B cell (primary cell): ENCODE measurements at regions not wholly inside any gene's neighbourhood (a gene's known extent, or its start where the extent isn't known, plus 50 kb on each side); places are given as distances from the start of the nearest gene placed in this dataset.

Source experiments
- ATAC-seq: fragments of 200-7000 bp; cut with Tn5 transposase; one replicate; pipeline ENCODE4 v1.10.0; 2021; ENCODE audit warnings: low read depth, mild to moderate bottlenecking, moderate number of reproducible peaks, moderate library complexity
- CTCF ChIA-PET: fragments of 350-600 bp; sonication (Branson Sonifier 250); formaldehyde crosslinking; loops from one replicate; lab custom pipeline; 2021; ENCODE audit warnings: antibody characterized with exemption, inconsistent platforms; lab: Charles Lee
- POLR2A ChIA-PET: fragments of 350-600 bp; sonication (Branson Sonifier 250); formaldehyde crosslinking; loops from one replicate; lab custom pipeline; 2021; ENCODE audit warnings: antibody characterized with exemption; lab: Charles Lee
- DNase-seq: peaks from one replicate; pipeline ENCODE4 v3.0.0; 2013
- H2AFZ ChIP-seq: 2 replicates; pipeline ENCODE4 v1.6.1; 2012; ENCODE audit warnings: mild to moderate bottlenecking, low read depth, low read length; ENCODE audit not compliant: insufficient read depth, poor library complexity, severe bottlenecking
- H3K27ac ChIP-seq, 2 donors: 1 replicate in 1 of 2; 2 replicates in 1 of 2; pipeline ENCODE4 v1.5.1; 2012 to 2013; ENCODE audit warnings: low read length in 2 of 2, mild to moderate bottlenecking in 2 of 2, moderate library complexity in 1 of 2
- H3K27me3 ChIP-seq, 4 experiments: fragments of 200-600 bp in 1 of 4; sonication (generic) in 1 of 4; replicated peaks in 1 of 4; 1 replicate in 2 of 4; 2 replicates in 2 of 4; pipeline versions ENCODE4 v1.6.1 to v1.7.0; 2013 to 2016; ENCODE audit warnings: low read length in 3 of 4, mild to moderate bottlenecking in 2 of 4, mixed read lengths in 1 of 4, moderate library complexity in 1 of 4; ENCODE audit not compliant: insufficient read depth in 4 of 4, control insufficient read depth in 3 of 4; ENCODE audit errors: control extremely low read depth in 1 of 4
- H3K36me3 ChIP-seq, 2 experiments: replicated peaks in 1 of 2; 1 replicate in 1 of 2; 2 replicates in 1 of 2; pipeline versions ENCODE4 v1.6.1 to v1.7.1; 2013; ENCODE audit warnings: low read length in 1 of 2; ENCODE audit not compliant: insufficient read depth in 2 of 2, control insufficient read depth in 1 of 2; ENCODE audit errors: control extremely low read depth in 1 of 2, extremely low read depth in 1 of 2
- H3K4me1 ChIP-seq, 2 donors: fragments of 200-600 bp in 1 of 2; sonication (generic) in 1 of 2; 1 replicate in 1 of 2; 2 replicates in 1 of 2; pipeline versions ENCODE4 v1.5.1 to v1.6.1; 2013 to 2017; ENCODE audit warnings: low read length in 2 of 2; ENCODE audit not compliant: control insufficient read depth in 2 of 2, insufficient read depth in 2 of 2
- H3K4me2 ChIP-seq: replicated peaks from 2 replicates; pipeline ENCODE3; 2012; ENCODE audit warnings: mild to moderate bottlenecking, low read depth, low read length; ENCODE audit not compliant: poor library complexity, severe bottlenecking
- H3K4me3 ChIP-seq, 5 experiments: fragments of 200-600 bp in 1 of 5; sonication (generic) in 1 of 5; 1 replicate in 3 of 5; 2 replicates in 2 of 5; pipeline versions ENCODE4 v1.5.1 to v1.7.0; 2011 to 2016; ENCODE audit warnings: low read length in 4 of 5, mild to moderate bottlenecking in 4 of 5, low read depth in 2 of 5, control low read depth in 1 of 5, moderate library complexity in 1 of 5; ENCODE audit not compliant: insufficient read depth in 1 of 5; ENCODE audit errors: control extremely low read depth in 1 of 5, extremely low read depth in 1 of 5
- H3K79me2 ChIP-seq: fragments of 200-600 bp; sonication (generic); one replicate; pipeline ENCODE4 v1.6.0; 2016; ENCODE audit warnings: low read length; ENCODE audit not compliant: control insufficient read depth, insufficient read depth
- H3K9ac ChIP-seq: fragments of 200-600 bp; sonication (generic); 2 replicates; pipeline ENCODE4 v1.6.1; 2017; ENCODE audit warnings: mild to moderate bottlenecking, low read length, moderate library complexity
- H3K9me3 ChIP-seq, 3 donors: one replicate each; pipeline versions ENCODE4 v1.6.1 to v1.7.1; 2013; ENCODE audit warnings: low read length in 2 of 3; ENCODE audit not compliant: control insufficient read depth in 2 of 3, insufficient read depth in 1 of 3; ENCODE audit errors: control extremely low read depth in 1 of 3
- H4K20me1 ChIP-seq: 2 replicates; pipeline ENCODE4 v1.6.0; 2012; ENCODE audit warnings: mild to moderate bottlenecking, low read length; ENCODE audit not compliant: insufficient read depth, control insufficient read depth, poor library complexity, severe bottlenecking
- H3K27ac Mint-ChIP-seq: one replicate; pipeline ENCODE4 v1.8.0; 2021; ENCODE audit warnings: mixed read lengths
- H3K27me3 Mint-ChIP-seq: one replicate; pipeline ENCODE4 v1.8.0; 2021; ENCODE audit warnings: mixed read lengths
- H3K4me1 Mint-ChIP-seq: one replicate; pipeline ENCODE4 v1.8.0; 2021; ENCODE audit warnings: mixed read lengths
- H3K4me3 Mint-ChIP-seq: one replicate; pipeline ENCODE4 v1.8.0; 2021; ENCODE audit warnings: mixed read lengths
- H3K9me3 Mint-ChIP-seq: one replicate; pipeline ENCODE4 v1.8.0; 2022; ENCODE audit warnings: mixed read lengths; ENCODE audit not compliant: insufficient read depth
- CTCF ChIP-seq: fragments of 200-600 bp; IDR thresholded peaks from one replicate; pipeline ENCODE4 v1.8.0; 2022; ENCODE audit warnings: antibody characterized with exemption, mild to moderate bottlenecking
- EZH2 ChIP-seq: IDR thresholded peaks from 2 replicates; pipeline ENCODE4 v1.6.1; 2012; ENCODE audit warnings: borderline replicate concordance, low read depth, mild to moderate bottlenecking, moderate library complexity, low read length; ENCODE audit not compliant: insufficient read depth, poor library complexity, severe bottlenecking
- WGBS: methylation state at CpG from one replicate; pipeline ENCODE4 v1.1.5; 2013; ENCODE audit warnings: missing lambda C conversion rate; ENCODE audit not compliant: insufficient coverage; 5-methylcytosine and 5-hydroxymethylcytosine counted together
- intact Hi-C: fragments of 100-400 bp; cut with micrococcal nuclease; formaldehyde crosslinking; loops from one replicate; pipeline ENCODE4 v1.10.0; 2022

- H3K36me3 ChIP-seq, result no peaks in the 10 kb centered on the region
- TF ChIP-seq CTCF, result no peak
- no peak for TF ChIP-seq EZH2
- H3K4me2 ChIP-seq, result no peak overlapping the region
- H3K9ac ChIP-seq, result no peak overlapping the region
- no peak for ATAC-seq
- H3K4me1 ChIP-seq, result no peaks in the 10 kb centered on the region
- no peaks in the 10 kb centered on the region for H3K9me3 Mint-ChIP-seq
- H3K4me3 ChIP-seq, result no peak overlapping the region
- DNase-seq, result no peak
- WGBS, result no CpG with 5 or more reads among the region's 3 CpGs
- intact Hi-C loops, result no loop called here
- H3K27me3 Mint-ChIP-seq, result peaks cover 4% of the 10 kb centered on the region
- no peaks in the 10 kb centered on the region for H4K20me1 ChIP-seq
- no peak overlapping the region for H3K27ac Mint-ChIP-seq
- H3K27ac ChIP-seq, result no peak overlapping the region
- CTCF ChIA-PET, result no interaction called here
- H2AFZ ChIP-seq, result no peak overlapping the region
- no peaks in the 10 kb centered on the region for H3K79me2 ChIP-seq
- POLR2A ChIA-PET, result no interaction called here
- no peaks in the 10 kb centered on the region for H3K27me3 ChIP-seq
- no peaks in the 10 kb centered on the region for H3K9me3 ChIP-seq
- no peaks in the 10 kb centered on the region for H3K4me1 Mint-ChIP-seq
- H3K4me3 Mint-ChIP-seq, result no peak overlapping the region
Observed at GRCh38 chr14:97299661-97300060, 502.5 kb downstream of the VRK1 start.

- Histone ChIP-seq H3K36me3 (no peaks in the 10 kb centered on the region), H3K79me2 (no peaks in the 10 kb centered on the region), H3K27me3 (peaks cover 0 to 2% (median 0%) of the 10 kb centered on the region in 4 experiments), H4K20me1 (no peaks in the 10 kb centered on the region), H3K9me3 (no peaks in the 10 kb centered on the region), H3K9ac (no peak overlapping the region), H3K4me3 (no peak overlapping the region), H2AFZ (no peak overlapping the region), H3K27ac (no peak overlapping the region), H3K4me1 (no peaks in the 10 kb centered on the region), H3K4me2 (no peak overlapping the region)
- CTCF ChIA-PET, result no interaction called here
- TF ChIP-seq CTCF, result no peak
- TF ChIP-seq EZH2, result no peak
- intact Hi-C loops, result no loop called here
- 78% methylated on average over 1 of the region's 4 CpGs for WGBS
- POLR2A ChIA-PET, result no interaction called here
- Mint-ChIP-seq H3K4me1 (no peaks in the 10 kb centered on the region), H3K4me3 (no peak overlapping the region), H3K9me3 (no peaks in the 10 kb centered on the region), H3K27me3 (peaks cover 4% of the 10 kb centered on the region), H3K27ac (no peak overlapping the region)
- DNase-seq (no peak), ATAC-seq (no peak)
Observed at GRCh38 chr14:97301931-97302559, 504.9 kb downstream of the VRK1 start.
